CD4-positive, alpha-beta T cell treated with Interleukin-21 for 1 hour (primary cell): ENCODE measurements at regions not wholly inside any gene's neighbourhood (a gene's known extent, or its start where the extent isn't known, plus 50 kb on each side); places are given as distances from the start of the nearest gene placed in this dataset.

Experiments
- DNase-seq: peaks from one replicate; pipeline ENCODE4 v3.0.0-alpha.2; 2020

GRCh38 chr2:64859312-64860212, 129.6 kb upstream of the SLC1A4 start:
- DNase-seq: no peak

- DNase-seq: no peak
Measured at GRCh38 chr2:64860276-64860885, 128.8 kb upstream of the SLC1A4 start.

GRCh38 chr2:64860936-64861335, 128.3 kb upstream of the SLC1A4 start:
- no peak for DNase-seq

- DNase-seq: no peak
Measured at GRCh38 chr2:64861452-64862397, 127.5 kb upstream of the SLC1A4 start.

DNA sequence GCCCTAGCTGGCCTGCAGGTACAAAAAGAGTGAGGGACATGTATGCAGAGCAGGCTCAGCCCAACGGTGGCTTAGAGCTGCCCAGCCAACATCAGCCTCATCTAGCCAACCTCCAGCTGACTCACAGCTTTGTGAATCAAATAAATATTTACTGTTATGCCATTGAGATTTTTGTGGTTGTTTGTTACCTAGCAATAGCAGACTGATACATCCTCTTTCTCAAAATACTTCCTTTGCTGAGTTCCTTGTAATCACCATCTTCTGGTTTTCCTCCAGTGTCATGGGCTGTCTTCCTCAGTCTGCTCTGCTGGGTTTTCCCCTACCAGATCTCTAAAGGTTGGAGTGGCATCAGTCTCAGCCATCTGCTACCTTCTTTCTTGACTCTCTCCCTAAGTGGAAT, 126.6 kb upstream of the SLC1A4 start:
- DNase-seq: no peak

- DNase-seq: no peak
Measured at GRCh38 chr2:64863097-64863820, 125.9 kb upstream of the SLC1A4 start.

GRCh38 chr2:64865073-64865830, 123.9 kb upstream of the SLC1A4 start:
- DNase-seq: peak; percentile 67

DNA sequence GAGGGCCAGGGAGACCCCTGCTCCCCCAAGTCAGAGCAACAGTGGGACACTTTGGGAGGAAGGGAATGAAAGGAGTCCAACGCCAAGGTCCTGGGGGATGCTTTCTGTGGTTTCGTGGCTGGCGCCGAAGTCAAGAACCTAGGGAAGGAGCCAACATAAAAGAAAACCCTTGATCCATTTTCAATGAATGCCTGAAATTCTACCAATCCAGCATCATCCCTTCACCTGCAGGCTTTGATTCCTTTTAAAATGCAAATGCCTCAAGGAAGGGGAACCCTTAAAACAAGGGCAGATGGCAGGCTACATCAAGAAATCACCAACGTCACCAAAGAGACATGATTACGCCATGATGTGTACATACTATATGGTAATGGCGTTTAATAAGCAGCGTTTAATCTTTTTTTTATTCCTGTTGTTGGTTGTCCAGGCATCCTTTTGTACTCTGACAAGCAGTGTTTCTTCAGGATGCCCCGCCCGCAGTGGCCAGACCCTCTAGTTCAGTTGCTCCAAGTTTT, 123.3 kb upstream of the SLC1A4 start:
- no peak for DNase-seq

GRCh38 chr2:64866797-64867196, 122.4 kb upstream of the SLC1A4 start:
- DNase-seq: no peak

- DNase-seq: no peak
Measured at GRCh38 chr2:64867253-64867996, 121.8 kb upstream of the SLC1A4 start.

GRCh38 chr2:64869126-64869525, 120.1 kb upstream of the SLC1A4 start:
- DNase-seq: no peak

DNA sequence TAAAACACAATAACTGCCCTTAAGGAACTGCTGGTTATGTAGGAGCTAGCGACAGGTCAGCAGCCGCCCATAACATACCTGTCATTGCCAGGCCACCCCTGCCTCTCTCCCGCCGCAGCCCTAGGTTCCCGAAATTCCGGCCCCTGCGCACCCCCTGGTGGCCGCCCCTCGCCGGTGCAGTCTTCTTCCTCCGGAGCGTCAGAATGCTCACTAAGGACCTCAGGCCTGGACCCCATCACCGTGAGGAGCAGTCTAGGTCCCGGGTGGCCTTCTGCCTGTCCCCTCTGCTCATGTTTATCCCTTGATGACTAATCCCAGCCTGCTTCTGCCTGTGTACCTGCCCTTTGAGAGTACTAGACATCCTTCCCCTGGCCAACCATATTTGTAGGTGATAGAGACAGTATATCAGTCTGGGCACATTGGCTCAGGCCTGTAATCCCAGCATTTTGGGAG, 115.7 kb upstream of the SLC1A4 start:
- peak; percentile 80 for DNase-seq

GRCh38 chr2:64874593-64874992, 114.6 kb upstream of the SLC1A4 start:
- DNase-seq: no peak

DNA sequence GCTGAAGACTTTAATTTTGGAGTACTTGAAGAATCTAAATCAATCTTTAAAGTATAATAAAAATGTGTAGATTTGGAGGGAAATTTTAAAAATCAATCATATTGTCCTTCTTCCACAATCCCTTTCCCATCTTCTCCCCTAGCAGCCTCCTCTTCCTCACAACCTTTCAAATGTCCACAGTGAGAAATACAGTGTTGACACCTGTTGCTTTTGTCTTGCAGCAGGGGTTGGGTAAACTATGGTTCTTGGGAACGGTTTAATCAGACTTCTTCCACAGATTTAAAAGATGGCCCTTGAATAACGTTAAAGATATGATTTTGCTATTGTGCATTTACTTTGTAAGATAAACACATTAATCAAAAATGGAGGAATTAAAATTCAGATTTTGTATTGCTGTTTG, 113.8 kb upstream of the SLC1A4 start:
- no peak for DNase-seq

DNA sequence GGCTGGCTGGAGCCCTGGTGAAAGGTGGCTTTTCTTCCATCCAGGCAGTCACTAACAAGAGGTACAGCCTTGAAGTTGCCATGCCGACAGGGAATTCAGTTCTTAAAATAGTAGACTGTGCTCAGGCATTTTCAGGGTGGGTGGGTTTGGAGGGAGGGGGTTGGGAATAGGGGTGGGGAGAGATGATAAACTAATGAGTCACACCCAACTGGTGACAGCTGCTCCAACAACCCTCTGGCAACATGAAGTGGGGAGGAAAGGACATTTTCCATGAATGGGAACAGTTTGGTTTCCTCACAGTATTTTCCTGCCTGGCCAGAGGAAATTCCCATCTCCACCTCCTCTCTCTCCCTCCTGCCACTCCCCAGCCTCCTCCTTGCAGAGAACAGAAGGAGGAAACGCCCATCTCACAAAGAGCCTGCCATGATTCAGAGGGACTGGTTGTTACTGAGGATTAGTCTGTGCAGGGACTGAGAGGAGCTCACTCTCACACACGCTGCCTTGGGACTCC, 113.0 kb upstream of the SLC1A4 start:
- DNase-seq: no peak

- DNase-seq: no peak
Measured at GRCh38 chr2:64879745-64880144, 109.5 kb upstream of the SLC1A4 start.

GRCh38 chr2:64880193-64880951, 108.8 kb upstream of the SLC1A4 start:
- DNase-seq: no peak

- DNase-seq: no peak
Measured at GRCh38 chr2:64881037-64881492, 108.1 kb upstream of the SLC1A4 start.

DNA sequence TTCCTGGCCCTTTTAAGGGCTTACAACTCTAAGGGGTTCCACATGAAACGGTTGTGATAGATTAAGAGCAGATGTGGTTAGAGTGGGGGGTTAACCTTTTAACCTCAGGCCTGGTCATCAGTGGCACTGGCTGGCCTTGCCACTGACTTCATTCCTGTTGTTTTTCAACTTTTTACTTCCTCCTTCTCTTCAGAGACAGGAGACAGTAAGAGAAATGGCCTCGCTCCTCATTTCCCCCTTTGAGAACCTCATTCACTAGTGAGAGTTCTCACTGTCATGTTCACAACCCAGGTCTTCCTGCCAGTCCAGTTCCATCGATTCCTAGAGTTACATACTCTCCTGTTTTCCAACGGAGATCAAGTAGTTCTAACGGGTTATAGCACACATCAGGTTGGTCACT, 101.6 kb upstream of the SLC1A4 start:
- no peak for DNase-seq
